ENCODE measurements at regions not wholly inside any gene's neighbourhood (a gene's known extent, or its start where the extent isn't known, plus 50 kb on each side); places are given as distances from the start of the nearest gene placed in this dataset.
A peak's percentile ranks its signal among the peaks of the same experiment; 100 is the strongest.

- no peak for DNase-seq (ENCODE audit: low spot score in 2 of 2)
- no peak for FAIRE-seq
Observed at GRCh38 chr5:125034331-125034730, 287.9 kb upstream of the ZNF608 start.

- DNase-seq (ENCODE audit: low spot score in 2 of 2) (no peak), FAIRE-seq (no peak)
Observed at GRCh38 chr5:125036494-125036893, 290.1 kb upstream of the ZNF608 start.

- no peak for DNase-seq (ENCODE audit: low spot score in 2 of 2)
- no peak for FAIRE-seq
Observed at GRCh38 chr5:125037020-125037419, 290.6 kb upstream of the ZNF608 start.

GRCh38 chr5:125037530-125037929 is 291.1 kb upstream of the ZNF608 start:
- no peak for FAIRE-seq
- no peak for DNase-seq (ENCODE audit: low spot score in 2 of 2)

- no peak for DNase-seq (ENCODE audit: low spot score in 2 of 2)
- FAIRE-seq: no peak
Observed at GRCh38 chr5:125038477-125038876, 292.0 kb upstream of the ZNF608 start.

GRCh38 chr5:125041798-125042197 is 295.4 kb upstream of the ZNF608 start:
- DNase-seq (ENCODE audit: low spot score in 2 of 2) (no peak), FAIRE-seq (no peak)

- FAIRE-seq: no peak
- no peak for DNase-seq (ENCODE audit: low spot score in 2 of 2)
Observed at GRCh38 chr5:125042261-125042890, 295.9 kb upstream of the ZNF608 start.

- peak in 1 of 2 donors; percentile 11 for DNase-seq (ENCODE audit: low spot score in 2 of 2)
- FAIRE-seq: no peak
Observed at GRCh38 chr5:125043781-125044391, 297.4 kb upstream of the ZNF608 start.

- DNase-seq (ENCODE audit: low spot score in 2 of 2): no peak
Observed at GRCh38 chr5:125044491-125045282, 298.2 kb upstream of the ZNF608 start.

GRCh38 chr5:125045646-125046045 is 299.2 kb upstream of the ZNF608 start:
- DNase-seq (ENCODE audit: low spot score in 2 of 2): no peak
- FAIRE-seq: no peak

More at GRCh38 chr5:125044491-125045282, 298.2 kb upstream of the ZNF608 start:
- FAIRE-seq: no peak

GRCh38 chr5:125046838-125047237 is 300.4 kb upstream of the ZNF608 start:
- no peak for DNase-seq (ENCODE audit: low spot score in 2 of 2)
- FAIRE-seq: no peak

GRCh38 chr5:125047871-125048270 is 301.4 kb upstream of the ZNF608 start:
- no peak for DNase-seq (ENCODE audit: low spot score in 2 of 2)
- no peak for FAIRE-seq

GRCh38 chr5:125049721-125050702 is 303.6 kb upstream of the ZNF608 start:
- DNase-seq (ENCODE audit: low spot score in 2 of 2) (no peak), FAIRE-seq (peak; percentile 43)

GRCh38 chr5:125050926-125051325 is 304.5 kb upstream of the ZNF608 start:
- DNase-seq (ENCODE audit: low spot score in 2 of 2): peak in 1 of 2 donors; percentile 5
- FAIRE-seq: peak; percentile 91

GRCh38 chr5:125052584-125052983 is 306.1 kb upstream of the ZNF608 start:
- no peak for DNase-seq (ENCODE audit: low spot score in 2 of 2)
- FAIRE-seq: no peak

GRCh38 chr5:125053179-125053578 is 306.7 kb upstream of the ZNF608 start:
- FAIRE-seq (no peak), DNase-seq (ENCODE audit: low spot score in 2 of 2) (no peak)

- no peak for FAIRE-seq
- no peak for DNase-seq (ENCODE audit: low spot score in 2 of 2)
Observed at GRCh38 chr5:125054146-125054545, 307.7 kb upstream of the ZNF608 start.

- DNase-seq (ENCODE audit: low spot score in 2 of 2): no peak
- no peak for FAIRE-seq
Observed at GRCh38 chr5:125056671-125057485, 310.4 kb upstream of the ZNF608 start.

All from frontal cortex (tissue), 3 donors.